ENCODE measurements at regions not wholly inside any gene's neighbourhood (a gene's known extent, or its start where the extent isn't known, plus 50 kb on each side); places are given as distances from the start of the nearest gene placed in this dataset.

GRCh38 chr2:144162652-144163051 is 357.3 kb downstream of the ZEB2 start:
- peak in 3 of 4 experiments; percentile 8 to 37 (median 30) for TF ChIP-seq CTCF (IDR thresholded peaks at IDR 0.05)
- no peak for TF ChIP-seq POLR2AphosphoS5 (IDR thresholded peaks at IDR 0.05)
- no peak for TF ChIP-seq POLR2A (IDR thresholded peaks at IDR 0.05)
- Histone ChIP-seq H3K9me3 (no peaks in the 10 kb centered on the region), H3K36me3 (no peaks in the 10 kb centered on the region), H3K4me1 (replicated peaks) (no peaks in the 10 kb centered on the region), H3K4me3 (no peak overlapping the region), H3K27me3 (replicated peaks; ENCODE audit: insufficient read depth) (no peaks in the 10 kb centered on the region), H3K27ac (no peak overlapping the region)
- WGBS: 94% methylated on average over 5 of the region's 5 CpGs
- DNase-seq (ENCODE audit: low spot score): peak; percentile 6
- intact Hi-C loops (cut with DNase I): no loop called here

- intact Hi-C loops (cut with DNase I): no loop called here
Observed at GRCh38 chr2:144161061-144161460, 358.9 kb downstream of the ZEB2 start.

DNA sequence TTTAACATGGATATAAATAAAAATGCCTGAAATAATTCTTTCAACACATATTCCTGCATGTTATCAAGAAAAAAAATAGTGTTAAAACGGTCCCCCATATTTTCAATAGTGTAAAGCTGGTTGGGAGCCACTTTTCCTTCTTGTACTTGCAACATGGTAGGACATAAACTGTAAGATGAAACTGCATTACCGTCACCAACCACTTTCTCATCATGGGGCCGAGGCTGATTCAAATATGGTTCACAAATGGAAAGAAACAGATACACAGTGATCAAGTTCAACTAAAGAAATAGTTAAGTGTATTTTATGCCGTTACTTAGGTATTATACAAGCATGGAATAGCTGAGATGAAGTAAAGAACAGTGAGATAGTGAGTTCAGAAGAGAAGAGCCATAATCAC is 360.7 kb downstream of the ZEB2 start:
- Histone ChIP-seq H3K9me3 (no peaks in the 10 kb centered on the region), H3K36me3 (no peaks in the 10 kb centered on the region), H3K4me1 (replicated peaks) (no peaks in the 10 kb centered on the region), H3K4me3 (no peak overlapping the region), H3K27ac (no peak overlapping the region), H3K27me3 (replicated peaks; ENCODE audit: insufficient read depth) (no peaks in the 10 kb centered on the region)
- intact Hi-C loops (cut with DNase I): no loop called here
- TF ChIP-seq CTCF (IDR thresholded peaks at IDR 0.05) (no peak), POLR2AphosphoS5 (IDR thresholded peaks at IDR 0.05) (no peak), POLR2A (IDR thresholded peaks at IDR 0.05) (no peak)
- 93% methylated on average over 4 of the region's 4 CpGs for WGBS
- DNase-seq (ENCODE audit: low spot score): no peak

More at GRCh38 chr2:144161061-144161460, 358.9 kb downstream of the ZEB2 start:
- no peak overlapping the region for H3K4me3 ChIP-seq
- H3K9me3 ChIP-seq: no peaks in the 10 kb centered on the region
- no peak for TF ChIP-seq POLR2A (IDR thresholded peaks at IDR 0.05)
- TF ChIP-seq CTCF (IDR thresholded peaks at IDR 0.05): no peak
- no peak for TF ChIP-seq POLR2AphosphoS5 (IDR thresholded peaks at IDR 0.05)
- 95% methylated on average over 3 of the region's 3 CpGs for WGBS
- no peak for DNase-seq (ENCODE audit: low spot score)
- no peaks in the 10 kb centered on the region for H3K4me1 ChIP-seq (replicated peaks)
- H3K27ac ChIP-seq: no peak overlapping the region
- H3K27me3 ChIP-seq (replicated peaks; ENCODE audit: insufficient read depth): no peaks in the 10 kb centered on the region
- H3K36me3 ChIP-seq: no peaks in the 10 kb centered on the region

- no peaks in the 10 kb centered on the region for H3K9me3 ChIP-seq
- no peak overlapping the region for H3K27ac ChIP-seq
- 95% methylated on average over 2 of the region's 2 CpGs for WGBS
- intact Hi-C loops (cut with DNase I): no loop called here
- no peaks in the 10 kb centered on the region for H3K27me3 ChIP-seq (replicated peaks; ENCODE audit: insufficient read depth)
- no peaks in the 10 kb centered on the region for H3K4me1 ChIP-seq (replicated peaks)
- TF ChIP-seq POLR2A (IDR thresholded peaks at IDR 0.05) (no peak), CTCF (IDR thresholded peaks at IDR 0.05) (no peak), POLR2AphosphoS5 (IDR thresholded peaks at IDR 0.05) (no peak)
- DNase-seq (ENCODE audit: low spot score): no peak
- no peaks in the 10 kb centered on the region for H3K36me3 ChIP-seq
- H3K4me3 ChIP-seq: no peak overlapping the region
Observed at GRCh38 chr2:144158096-144158495, 361.8 kb downstream of the ZEB2 start.

DNA sequence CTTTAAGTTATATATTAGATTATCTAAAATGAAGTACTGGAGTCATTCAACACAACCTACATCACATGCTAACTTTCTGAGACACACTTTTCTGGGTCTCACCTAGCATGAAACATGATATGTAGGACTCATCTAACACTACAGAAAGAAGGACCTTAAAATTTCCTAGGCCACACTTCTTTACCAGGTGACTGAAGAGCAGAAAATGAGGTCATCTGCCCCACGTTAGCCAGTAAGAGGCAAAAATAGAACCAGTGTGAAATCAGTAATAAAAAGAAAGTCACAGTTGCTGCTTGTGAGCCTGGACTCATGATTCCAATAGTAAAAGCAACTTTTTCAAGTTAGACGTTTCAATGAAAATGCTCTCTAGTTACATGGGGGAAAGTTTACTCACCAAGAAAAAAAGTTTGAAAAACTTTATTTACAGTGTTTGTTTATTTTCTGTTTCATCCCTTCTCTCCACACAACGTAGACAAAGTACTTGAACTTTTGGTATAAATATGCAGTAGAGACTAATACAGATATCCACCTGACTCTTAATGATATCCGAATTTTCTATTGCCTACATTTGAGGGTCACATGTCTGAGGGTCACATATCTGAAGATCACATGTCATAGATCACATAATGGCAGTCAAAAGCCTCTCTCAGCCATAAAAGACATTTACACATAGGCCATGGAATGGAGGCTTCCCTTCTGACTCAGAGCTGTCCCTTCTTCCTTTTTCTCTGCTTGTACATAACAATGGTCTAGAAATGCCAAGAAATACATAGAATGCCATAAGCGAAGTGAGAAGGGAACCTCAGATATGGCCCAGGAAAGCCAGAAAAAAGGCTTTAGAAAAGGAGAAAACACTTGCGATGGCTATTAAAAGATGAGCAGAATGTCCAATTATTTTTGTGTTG is 362.9 kb downstream of the ZEB2 start:
- Histone ChIP-seq H3K36me3 (no peaks in the 10 kb centered on the region), H3K27ac (no peak overlapping the region), H3K4me3 (no peak overlapping the region), H3K4me1 (replicated peaks) (no peaks in the 10 kb centered on the region), H3K9me3 (no peaks in the 10 kb centered on the region), H3K27me3 (replicated peaks; ENCODE audit: insufficient read depth) (no peaks in the 10 kb centered on the region)
- intact Hi-C loops (cut with DNase I): no loop called here
- WGBS: 83% methylated on average over 6 of the region's 6 CpGs
- DNase-seq (ENCODE audit: low spot score): no peak
- TF ChIP-seq POLR2AphosphoS5 (IDR thresholded peaks at IDR 0.05): no peak
- TF ChIP-seq POLR2A (IDR thresholded peaks at IDR 0.05): no peak
- no peak for TF ChIP-seq CTCF (IDR thresholded peaks at IDR 0.05)
